SHP77 (cell line): ENCODE measurements at regions not wholly inside any gene's neighbourhood (a gene's known extent, or its start where the extent isn't known, plus 50 kb on each side); places are given as distances from the start of the nearest gene placed in this dataset.
"Not testable (repeated sequence)": the region's sequence is repeated elsewhere in the genome, so short reads cannot be mapped to it uniquely, and the experiment has no call there.

Experiments used
- DNase-seq, 2 experiments: peaks; one replicate each; lab custom pipeline; 2025; lab: John Stamatoyannopoulos, UW

DNA sequence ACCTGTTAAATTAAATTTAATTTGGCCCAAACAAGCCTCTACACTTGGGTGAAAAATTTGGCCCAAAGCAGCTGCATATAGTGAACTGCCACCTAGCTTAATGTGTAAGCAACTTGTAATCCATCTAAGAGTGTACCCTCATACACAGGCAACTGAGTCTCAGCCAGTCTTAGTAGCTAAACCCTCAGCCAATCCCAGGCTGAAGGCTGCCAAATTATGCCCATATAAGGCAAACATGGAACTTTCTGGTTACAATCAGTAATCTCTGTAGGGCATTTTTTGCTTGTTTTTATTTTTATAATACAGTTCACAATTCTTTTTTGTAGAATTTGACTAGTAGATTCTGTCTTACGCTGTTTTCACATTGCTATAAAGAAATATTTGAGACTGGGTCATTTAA is 958.7 kb downstream of the FSCB start:
- no peak for DNase-seq

DNA sequence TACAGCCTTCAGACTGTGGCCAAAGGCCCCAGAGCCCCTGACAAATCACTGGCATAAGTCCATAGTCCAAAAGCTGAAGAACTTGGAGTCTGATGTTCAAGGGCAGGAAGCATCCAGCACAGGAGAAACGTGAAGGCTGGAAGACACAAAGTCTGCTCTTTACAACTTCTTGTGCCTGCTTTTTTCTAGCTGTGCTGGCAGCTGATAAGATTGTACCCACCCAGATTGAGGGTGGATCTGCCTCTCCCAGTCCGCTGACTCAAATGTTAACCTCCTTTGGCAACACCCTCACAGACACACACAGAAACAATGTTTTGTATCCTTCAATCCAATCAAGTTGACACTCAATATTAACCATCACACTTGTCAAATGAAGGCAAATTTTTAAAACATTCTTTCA is 959.5 kb downstream of the FSCB start:
- DNase-seq, result not testable (repeated sequence)

DNA sequence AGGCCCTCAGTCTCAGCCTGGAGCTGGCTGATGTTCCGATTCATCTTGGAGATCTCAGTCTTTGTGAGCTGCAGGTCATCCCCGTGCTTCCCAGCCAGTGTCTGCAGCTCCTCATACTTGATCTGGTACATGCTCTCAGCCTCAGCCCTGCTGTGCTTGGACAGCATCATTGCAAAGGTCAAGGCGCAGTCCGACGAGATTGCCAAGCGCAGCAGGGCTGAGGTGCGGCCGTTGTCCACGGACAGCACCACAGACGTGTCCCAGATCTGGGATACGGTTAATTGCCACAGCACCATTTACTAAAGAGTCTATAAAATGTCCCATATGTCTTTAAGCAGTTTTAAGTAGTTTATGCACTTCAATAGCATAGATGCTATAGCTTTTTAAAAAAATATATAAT is 965.7 kb downstream of the FSCB start:
- no peak for DNase-seq

DNA sequence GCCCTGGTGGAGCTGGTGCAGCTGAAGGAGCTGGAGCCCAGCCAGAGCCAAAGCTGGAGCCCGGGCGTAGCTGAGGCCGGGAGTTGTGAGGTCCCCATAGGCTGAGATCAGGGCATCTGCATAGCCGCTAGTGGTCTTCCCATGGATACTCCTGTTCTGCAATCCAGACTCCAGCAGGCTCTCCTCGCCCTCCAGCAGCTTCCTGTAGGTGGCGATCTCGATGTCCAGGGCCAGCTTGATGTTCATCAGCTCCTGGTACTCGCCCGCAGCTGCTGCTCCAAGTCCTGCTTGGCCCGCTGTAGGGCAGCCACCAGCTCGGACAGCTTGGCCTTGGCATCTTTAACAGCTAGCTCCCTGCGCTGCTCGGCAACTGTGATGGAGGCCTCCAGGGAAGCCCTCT is 966.1 kb downstream of the FSCB start:
- DNase-seq, result peak in 1 of 2 experiments; percentile 13

DNA sequence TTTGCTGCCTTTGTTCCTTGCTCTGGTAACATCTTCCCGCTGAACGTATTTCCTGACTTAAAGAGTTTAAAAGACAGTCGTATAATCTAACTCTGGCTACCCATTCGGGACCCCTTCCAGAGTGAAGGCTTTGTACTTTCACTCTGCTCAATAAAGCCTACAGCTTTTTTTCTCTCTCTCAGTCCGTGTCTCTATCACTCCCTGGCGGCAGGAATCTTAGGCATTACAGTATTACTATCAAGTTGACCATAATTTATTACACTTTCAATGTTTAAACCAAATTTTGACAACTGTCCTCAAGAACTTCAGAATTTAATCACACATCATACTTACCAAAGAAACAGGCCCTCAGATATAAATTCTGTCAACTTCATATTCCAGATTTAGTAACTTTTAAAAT is 967.9 kb downstream of the FSCB start:
- no peak for DNase-seq

- DNase-seq, result no peak
Observed at GRCh38 chr14:43535231-43535838, 971.7 kb downstream of the FSCB start.

DNA sequence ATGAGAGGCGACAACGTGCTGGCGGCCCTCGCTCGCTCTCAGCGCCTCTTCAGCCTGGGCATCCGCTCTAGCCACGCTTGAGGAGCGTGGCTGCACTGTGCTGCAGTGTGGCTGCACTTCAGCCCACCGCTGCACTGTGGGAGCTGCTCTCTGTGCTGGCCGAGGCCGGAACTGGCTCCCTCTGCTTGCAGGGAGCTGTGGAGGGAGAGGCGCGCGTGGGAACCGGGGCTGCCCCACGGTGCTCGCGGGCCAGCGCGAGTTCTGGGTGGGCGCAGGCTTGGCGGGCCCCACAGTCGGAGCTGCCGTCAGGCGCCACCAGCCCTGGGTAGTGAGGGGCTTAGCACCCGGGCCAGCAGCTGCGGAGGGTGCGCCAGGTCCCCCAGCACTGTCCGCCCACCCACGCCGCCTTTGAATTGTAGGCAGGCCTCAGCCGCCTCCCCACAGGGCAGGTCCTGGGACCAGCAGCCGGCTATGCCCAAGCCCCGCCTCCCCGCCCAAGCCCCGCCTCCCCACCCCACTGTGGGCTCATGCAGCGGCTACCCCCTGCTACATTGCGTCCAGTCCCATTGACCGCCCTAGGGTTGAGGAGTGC is 974.2 kb downstream of the FSCB start:
- no peak for DNase-seq

DNA sequence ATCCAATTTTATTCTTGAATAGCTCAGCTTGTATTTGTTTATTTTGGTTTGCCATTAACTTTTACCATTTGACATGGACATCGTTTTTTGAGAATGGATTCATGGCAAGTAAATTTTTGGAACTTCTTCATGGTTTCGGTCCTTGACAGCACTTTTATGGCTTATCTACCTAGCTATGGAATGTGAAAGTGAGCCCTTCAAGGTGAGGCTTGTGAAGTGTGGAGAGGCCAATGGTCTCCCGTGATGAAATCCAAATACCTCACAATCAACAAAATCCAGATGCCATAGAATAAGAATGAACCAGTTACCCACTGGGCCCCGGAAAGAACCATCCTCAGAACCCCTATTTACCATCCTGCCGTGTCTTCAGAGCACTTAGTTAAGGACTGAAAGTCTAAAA is 978.8 kb downstream of the FSCB start:
- no peak for DNase-seq

DNA sequence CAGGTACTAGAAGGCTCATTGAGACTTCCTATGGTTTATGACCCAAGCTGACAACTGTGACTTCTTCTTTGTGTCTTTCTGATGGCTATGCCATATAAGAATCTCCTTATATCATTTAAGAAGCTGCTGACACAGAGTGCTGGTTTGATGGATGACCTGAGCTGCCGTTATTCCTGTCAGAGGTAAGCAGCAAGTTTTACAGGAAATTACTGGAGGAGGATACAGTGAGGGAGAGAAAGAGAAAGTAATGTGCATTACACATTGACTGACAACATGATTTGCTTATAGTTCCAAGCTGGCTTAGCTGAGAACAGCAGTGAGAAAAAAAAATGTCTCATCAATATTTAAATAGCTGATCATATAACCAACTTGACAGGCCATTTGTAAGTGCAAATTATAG is 981.4 kb downstream of the FSCB start:
- DNase-seq, result no peak

GRCh38 chr14:43522901-43523300 is 984.2 kb downstream of the FSCB start:
- DNase-seq, result no peak

DNA sequence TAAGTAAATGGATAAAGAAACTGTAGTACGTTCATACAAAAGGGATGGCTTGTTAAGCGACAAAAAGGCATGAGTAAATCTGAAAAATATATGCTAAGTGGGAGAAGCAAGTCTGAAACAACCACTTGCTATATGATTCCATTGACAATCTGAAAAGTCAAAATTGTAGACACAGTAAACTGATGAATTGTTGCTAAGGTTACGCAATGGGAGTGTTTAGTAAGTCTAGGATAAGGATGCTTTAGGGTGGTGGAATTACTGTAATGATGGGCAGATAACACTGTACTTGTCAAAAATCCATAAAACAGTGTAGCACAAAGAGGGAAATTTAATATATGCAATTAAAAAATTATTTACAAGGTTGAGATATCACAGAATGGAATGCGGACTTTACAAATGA is 984.9 kb downstream of the FSCB start:
- DNase-seq, result no peak

GRCh38 chr14:43503508-43503907 is 1003.6 kb downstream of the FSCB start:
- no peak for DNase-seq

DNA sequence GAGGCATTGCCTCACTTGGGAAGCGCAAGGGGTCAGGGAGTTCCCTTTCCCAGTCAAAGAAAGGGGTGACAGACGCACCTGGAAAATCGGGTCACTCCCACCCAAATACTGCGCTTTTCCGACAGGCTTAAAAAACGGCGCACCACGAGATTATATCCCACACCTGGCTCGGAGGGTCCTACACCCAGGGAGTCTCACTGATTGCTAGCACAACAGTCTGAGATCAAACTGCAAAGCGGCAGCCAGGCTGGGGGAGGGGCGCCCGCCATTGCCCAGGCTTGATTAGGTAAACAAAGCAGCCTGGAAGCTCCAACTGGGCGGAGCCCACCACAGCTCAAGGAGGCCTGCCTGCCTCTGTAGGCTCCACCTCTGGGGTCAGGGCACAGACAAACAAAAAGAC is 1014.7 kb downstream of the FSCB start:
- DNase-seq, result not testable (repeated sequence)

DNA sequence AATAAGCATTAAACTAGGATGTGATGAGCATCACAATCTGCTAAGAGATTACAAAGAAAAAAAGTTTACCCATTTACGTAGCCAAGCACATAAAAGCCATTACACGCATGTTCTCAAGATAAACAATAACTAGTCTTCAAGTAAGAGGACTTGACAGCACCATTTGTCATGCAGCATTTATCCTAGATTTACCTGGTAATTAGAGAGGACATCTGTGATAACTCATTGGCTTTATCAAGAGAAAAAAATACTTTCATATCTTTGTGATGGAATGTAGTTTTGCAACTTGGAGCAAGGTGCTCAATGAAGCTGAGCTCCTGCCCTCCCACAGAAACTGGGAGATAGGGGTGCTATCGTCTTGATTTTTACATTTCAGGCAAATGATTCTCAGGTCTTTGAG is 1023.7 kb downstream of the FSCB start:
- no peak for DNase-seq

DNA sequence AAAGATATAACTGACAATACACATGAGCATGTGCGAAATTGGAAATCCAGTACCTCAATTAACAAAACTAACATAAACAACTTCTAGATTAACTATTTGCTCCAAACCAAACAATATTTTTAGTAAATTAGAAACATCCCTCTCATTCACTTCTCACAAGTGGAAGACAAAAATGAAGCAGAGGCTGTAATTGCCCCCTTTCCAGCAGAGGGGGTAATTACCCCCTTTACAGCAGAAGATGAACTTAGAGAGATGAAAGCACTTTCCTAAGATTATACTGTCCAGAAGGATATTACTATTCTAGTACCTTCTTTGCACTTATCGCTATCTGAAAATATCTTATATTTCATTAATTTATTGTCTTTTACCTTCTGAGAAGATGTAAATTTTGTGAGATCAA is 1025.2 kb downstream of the FSCB start:
- no peak for DNase-seq

GRCh38 chr14:43480976-43481375 is 1026.1 kb downstream of the FSCB start:
- DNase-seq, result no peak

GRCh38 chr14:43479596-43480195 is 1027.4 kb downstream of the FSCB start:
- DNase-seq, result no peak

GRCh38 chr14:43476822-43477221 is 1030.3 kb downstream of the FSCB start:
- DNase-seq, result no peak

GRCh38 chr14:43475757-43476156 is 1031.3 kb downstream of the FSCB start:
- no peak for DNase-seq

DNA sequence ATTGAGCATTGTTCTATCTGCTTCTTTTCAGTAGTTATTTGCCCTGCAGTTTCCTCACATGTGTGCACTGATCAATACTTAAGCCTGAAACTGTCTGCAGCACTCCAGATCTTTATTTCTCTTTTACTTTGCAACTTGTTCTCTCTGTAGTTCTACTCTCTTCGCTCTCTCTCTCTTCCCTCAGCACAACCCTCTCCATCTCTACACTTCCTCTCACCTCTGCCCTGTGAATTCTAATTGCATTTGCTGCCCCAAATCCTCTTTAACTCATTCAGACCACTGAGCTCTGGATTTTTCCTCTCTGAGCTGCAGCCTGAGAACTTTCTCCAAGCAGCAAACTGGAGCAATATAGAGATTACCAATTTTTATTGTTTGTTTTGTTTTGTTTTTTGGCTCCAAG is 1035.5 kb downstream of the FSCB start:
- no peak for DNase-seq

DNA sequence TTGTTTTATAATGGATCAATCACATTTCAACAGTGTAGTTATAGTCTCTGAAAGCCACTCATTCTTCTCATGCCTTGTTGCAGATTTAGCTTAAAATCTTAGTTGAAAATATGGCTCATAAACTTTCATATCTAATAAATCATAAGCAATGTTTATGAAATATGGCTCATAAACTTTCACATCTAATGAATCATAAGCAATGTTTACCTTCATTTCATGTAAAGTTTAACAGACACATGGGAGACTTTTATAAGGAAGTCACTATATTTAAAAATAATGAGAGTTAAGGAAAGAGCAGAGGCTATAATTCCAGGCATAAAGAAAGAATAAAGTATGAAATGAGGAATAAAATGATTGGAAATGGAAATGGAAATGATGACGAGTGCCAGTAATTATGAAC is 1042.1 kb downstream of the FSCB start:
- DNase-seq, result no peak

DNA sequence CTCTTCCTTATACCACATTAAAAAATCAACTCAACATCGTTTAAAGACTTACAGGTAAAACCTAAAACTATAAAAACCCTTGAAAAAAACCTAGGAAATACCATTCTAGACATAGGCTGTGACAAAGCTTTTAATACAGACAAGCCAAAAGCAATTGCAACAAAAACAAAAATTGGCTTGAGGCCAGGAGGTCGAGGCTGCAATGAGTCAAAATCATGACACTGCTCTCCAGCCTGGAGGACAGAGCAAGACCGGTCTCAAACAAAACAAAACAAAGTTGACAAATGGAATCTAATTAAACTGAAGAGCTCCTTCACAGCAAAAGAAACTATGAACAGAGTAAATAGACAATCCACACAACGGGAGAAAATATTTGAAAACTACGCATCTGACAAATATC is 1057.8 kb downstream of the FSCB start:
- peak; percentile 28 to 66 for DNase-seq

GRCh38 chr14:43438056-43438455 is 1069.0 kb downstream of the FSCB start:
- DNase-seq, result no peak

- DNase-seq, result no peak
Observed at GRCh38 chr14:43418324-43418723, 1088.8 kb downstream of the FSCB start.
